ENCODE measurements at regions not wholly inside any gene's neighbourhood (a gene's known extent, or its start where the extent isn't known, plus 50 kb on each side); places are given as distances from the start of the nearest gene placed in this dataset.
"Not testable (repeated sequence)": the region's sequence is repeated elsewhere in the genome, so short reads cannot be mapped to it uniquely, and the experiment has no call there.

DNA sequence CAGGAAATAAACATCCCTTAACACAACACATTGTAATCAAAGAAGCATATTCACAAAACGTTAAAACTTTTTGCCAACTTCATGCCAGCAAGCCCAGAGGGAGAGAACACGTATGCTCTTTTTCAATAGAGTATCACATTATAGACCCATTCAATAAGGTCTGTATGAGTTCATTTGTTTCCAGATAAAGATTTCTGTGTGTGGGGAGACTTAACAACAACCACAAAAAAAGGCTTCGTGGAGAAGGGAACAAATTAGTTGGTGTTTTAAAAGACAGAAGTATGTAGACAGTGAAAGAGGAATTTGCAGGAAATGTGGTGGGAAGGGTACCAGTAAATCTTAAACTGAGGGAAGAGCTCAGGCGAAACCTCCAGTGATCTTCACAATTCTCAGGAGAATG is 103.4 kb downstream of the SPDYE17 start:
- not testable (repeated sequence) for TF ChIP-seq JUN (CRISPR knock-in tag; IDR thresholded peaks at IDR 0.05)
- TF ChIP-seq, protein P1, sequence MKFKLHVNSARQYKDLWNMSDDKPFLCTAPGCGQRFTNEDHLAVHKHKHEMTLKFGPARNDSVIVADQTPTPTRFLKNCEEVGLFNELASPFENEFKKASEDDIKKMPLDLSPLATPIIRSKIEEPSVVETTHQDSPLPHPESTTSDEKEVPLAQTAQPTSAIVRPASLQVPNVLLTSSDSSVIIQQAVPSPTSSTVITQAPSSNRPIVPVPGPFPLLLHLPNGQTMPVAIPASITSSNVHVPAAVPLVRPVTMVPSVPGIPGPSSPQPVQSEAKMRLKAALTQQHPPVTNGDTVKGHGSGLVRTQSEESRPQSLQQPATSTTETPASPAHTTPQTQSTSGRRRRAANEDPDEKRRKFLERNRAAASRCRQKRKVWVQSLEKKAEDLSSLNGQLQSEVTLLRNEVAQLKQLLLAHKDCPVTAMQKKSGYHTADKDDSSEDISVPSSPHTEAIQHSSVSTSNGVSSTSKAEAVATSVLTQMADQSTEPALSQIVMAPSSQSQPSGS (CRISPR knock-in tag; IDR thresholded peaks at IDR 0.05; ENCODE audit: borderline replicate concordance, low read depth) = not testable (repeated sequence)
- TF ChIP-seq, protein P2, sequence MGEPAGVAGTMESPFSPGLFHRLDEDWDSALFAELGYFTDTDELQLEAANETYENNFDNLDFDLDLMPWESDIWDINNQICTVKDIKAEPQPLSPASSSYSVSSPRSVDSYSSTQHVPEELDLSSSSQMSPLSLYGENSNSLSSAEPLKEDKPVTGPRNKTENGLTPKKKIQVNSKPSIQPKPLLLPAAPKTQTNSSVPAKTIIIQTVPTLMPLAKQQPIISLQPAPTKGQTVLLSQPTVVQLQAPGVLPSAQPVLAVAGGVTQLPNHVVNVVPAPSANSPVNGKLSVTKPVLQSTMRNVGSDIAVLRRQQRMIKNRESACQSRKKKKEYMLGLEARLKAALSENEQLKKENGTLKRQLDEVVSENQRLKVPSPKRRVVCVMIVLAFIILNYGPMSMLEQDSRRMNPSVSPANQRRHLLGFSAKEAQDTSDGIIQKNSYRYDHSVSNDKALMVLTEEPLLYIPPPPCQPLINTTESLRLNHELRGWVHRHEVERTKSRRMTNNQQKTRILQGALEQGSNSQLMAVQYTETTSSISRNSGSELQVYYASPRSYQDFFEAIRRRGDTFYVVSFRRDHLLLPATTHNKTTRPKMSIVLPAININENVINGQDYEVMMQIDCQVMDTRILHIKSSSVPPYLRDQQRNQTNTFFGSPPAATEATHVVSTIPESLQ (CRISPR knock-in tag; IDR thresholded peaks at IDR 0.05) = not testable (repeated sequence)
- TF ChIP-seq, protein P3, sequence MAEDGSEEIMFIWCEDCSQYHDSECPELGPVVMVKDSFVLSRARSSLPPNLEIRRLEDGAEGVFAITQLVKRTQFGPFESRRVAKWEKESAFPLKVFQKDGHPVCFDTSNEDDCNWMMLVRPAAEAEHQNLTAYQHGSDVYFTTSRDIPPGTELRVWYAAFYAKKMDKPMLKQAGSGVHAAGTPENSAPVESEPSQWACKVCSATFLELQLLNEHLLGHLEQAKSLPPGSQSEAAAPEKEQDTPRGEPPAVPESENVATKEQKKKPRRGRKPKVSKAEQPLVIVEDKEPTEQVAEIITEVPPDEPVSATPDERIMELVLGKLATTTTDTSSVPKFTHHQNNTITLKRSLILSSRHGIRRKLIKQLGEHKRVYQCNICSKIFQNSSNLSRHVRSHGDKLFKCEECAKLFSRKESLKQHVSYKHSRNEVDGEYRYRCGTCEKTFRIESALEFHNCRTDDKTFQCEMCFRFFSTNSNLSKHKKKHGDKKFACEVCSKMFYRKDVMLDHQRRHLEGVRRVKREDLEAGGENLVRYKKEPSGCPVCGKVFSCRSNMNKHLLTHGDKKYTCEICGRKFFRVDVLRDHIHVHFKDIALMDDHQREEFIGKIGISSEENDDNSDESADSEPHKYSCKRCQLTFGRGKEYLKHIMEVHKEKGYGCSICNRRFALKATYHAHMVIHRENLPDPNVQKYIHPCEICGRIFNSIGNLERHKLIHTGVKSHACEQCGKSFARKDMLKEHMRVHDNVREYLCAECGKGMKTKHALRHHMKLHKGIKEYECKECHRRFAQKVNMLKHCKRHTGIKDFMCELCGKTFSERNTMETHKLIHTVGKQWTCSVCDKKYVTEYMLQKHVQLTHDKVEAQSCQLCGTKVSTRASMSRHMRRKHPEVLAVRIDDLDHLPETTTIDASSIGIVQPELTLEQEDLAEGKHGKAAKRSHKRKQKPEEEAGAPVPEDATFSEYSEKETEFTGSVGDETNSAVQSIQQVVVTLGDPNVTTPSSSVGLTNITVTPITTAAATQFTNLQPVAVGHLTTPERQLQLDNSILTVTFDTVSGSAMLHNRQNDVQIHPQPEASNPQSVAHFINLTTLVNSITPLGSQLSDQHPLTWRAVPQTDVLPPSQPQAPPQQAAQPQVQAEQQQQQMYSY (CRISPR knock-in tag; IDR thresholded peaks at IDR 0.05) = not testable (repeated sequence)

All from WTC11 (cell line).